ENCODE measurements at regions not wholly inside any gene's neighbourhood (a gene's known extent, or its start where the extent isn't known, plus 50 kb on each side); places are given as distances from the start of the nearest gene placed in this dataset.

GRCh38 chr1:194045416-194045815 is 859.0 kb upstream of the B3GALT2 start:
- TF ChIP-seq TOX (CRISPR knock-in tag; IDR thresholded peaks at IDR 0.05; ENCODE audit: borderline replicate concordance) (peak; percentile 95), ZC3H10 (CRISPR knock-in tag; IDR thresholded peaks at IDR 0.05) (peak; percentile 90), OSR1 (CRISPR knock-in tag; IDR thresholded peaks at IDR 0.05) (peak; percentile 86), PPARA (CRISPR knock-in tag; IDR thresholded peaks at IDR 0.05; ENCODE audit: borderline replicate concordance) (no peak)
- ATAC-seq, result peak; percentile 89

- peak; percentile 53 for ATAC-seq
- no peak for TF ChIP-seq TSHZ2 (CRISPR knock-in tag; IDR thresholded peaks at IDR 0.05)
- TF ChIP-seq ZFP30 (CRISPR knock-in tag; IDR thresholded peaks at IDR 0.05), result no peak
Observed at GRCh38 chr1:194044892-194045291, 858.5 kb upstream of the B3GALT2 start.

GRCh38 chr1:194043984-194044755 is 857.8 kb upstream of the B3GALT2 start:
- ATAC-seq, result peak; percentile 59; the same call in 2 of the 3 replicates
- TF ChIP-seq ARNTL (CRISPR knock-in tag; IDR thresholded peaks at IDR 0.05; ENCODE audit: borderline replicate concordance, low read depth) (no peak), ZNF70 (CRISPR knock-in tag; IDR thresholded peaks at IDR 0.05) (no peak), PATZ1 (CRISPR knock-in tag; IDR thresholded peaks at IDR 0.05; ENCODE audit: borderline replicate concordance) (no peak), ZFP30 (CRISPR knock-in tag; IDR thresholded peaks at IDR 0.05) (no peak), SNAI2 (CRISPR knock-in tag; IDR thresholded peaks at IDR 0.05) (no peak), RARB (CRISPR knock-in tag; IDR thresholded peaks at IDR 0.05) (no peak), TSHZ2 (CRISPR knock-in tag; IDR thresholded peaks at IDR 0.05) (no peak), ZC3H10 (CRISPR knock-in tag; IDR thresholded peaks at IDR 0.05) (no peak), ZFP3 (CRISPR knock-in tag; IDR thresholded peaks at IDR 0.05) (no peak), OSR1 (CRISPR knock-in tag; IDR thresholded peaks at IDR 0.05) (no peak), ISL1 (CRISPR knock-in tag; IDR thresholded peaks at IDR 0.05) (no peak), POU6F1 (CRISPR knock-in tag; IDR thresholded peaks at IDR 0.05; ENCODE audit: borderline replicate concordance, low read depth) (no peak), ZNF565 (CRISPR knock-in tag; conservative IDR thresholded peaks at IDR 0.05; ENCODE audit: low read depth) (no peak), CREB5 (CRISPR knock-in tag; IDR thresholded peaks at IDR 0.05; ENCODE audit: low read depth) (no peak), GLIS3 (CRISPR knock-in tag; IDR thresholded peaks at IDR 0.05) (no peak), CSRNP3 (CRISPR knock-in tag; IDR thresholded peaks at IDR 0.05) (no peak), BACH2 (CRISPR knock-in tag; IDR thresholded peaks at IDR 0.05; ENCODE audit: borderline replicate concordance) (no peak), PPARA (CRISPR knock-in tag; IDR thresholded peaks at IDR 0.05; ENCODE audit: borderline replicate concordance) (no peak), ZNF8 (CRISPR knock-in tag; IDR thresholded peaks at IDR 0.05) (no peak), CSDC2 (CRISPR knock-in tag; IDR thresholded peaks at IDR 0.05) (no peak)
